Activated naive CD8-positive, alpha-beta T cell treated with anti-CD3 and anti-CD28 coated beads, Interleukin-2, amount 10 ng/mL, durations not matched to agents 7 days and 5 days (primary cell): ENCODE measurements at regions not wholly inside any gene's neighbourhood (a gene's known extent, or its start where the extent isn't known, plus 50 kb on each side); places are given as distances from the start of the nearest gene placed in this dataset.
A peak's percentile ranks its signal among the peaks of the same experiment; 100 is the strongest.
"Not testable (repeated sequence)": the region's sequence is repeated elsewhere in the genome, so short reads cannot be mapped to it uniquely, and the experiment has no call there.

Source experiments
- ATAC-seq: fragments of 150-1000 bp; cut with Tn5 transposase; one replicate; pipeline ENCODE4 v1.10.0; 2021; ENCODE audit warnings: low read depth, moderate library complexity
- POLR2A ChIA-PET: fragments of 350-600 bp; sonication (Branson Sonifier 250); formaldehyde crosslinking; loops from one replicate; lab custom pipeline; 2021; ENCODE audit warnings: antibody characterized with exemption; lab: Charles Lee
- DNase-seq: peaks from one replicate; pipeline ENCODE4 v3.0.0; 2021
- H3K27ac Mint-ChIP-seq: one replicate; pipeline ENCODE4 v1.8.0; 2022; ENCODE audit warnings: mild to moderate bottlenecking, mixed read lengths
- H3K27me3 Mint-ChIP-seq: one replicate; pipeline ENCODE4 v1.8.0; 2022; ENCODE audit warnings: mild to moderate bottlenecking, moderate library complexity, mixed read lengths
- H3K36me3 Mint-ChIP-seq: one replicate; pipeline ENCODE4 v1.8.0; 2021; ENCODE audit warnings: mild to moderate bottlenecking, mixed read lengths
- H3K4me1 Mint-ChIP-seq: one replicate; pipeline ENCODE4 v1.8.0; 2021; ENCODE audit warnings: mixed read lengths
- H3K4me3 Mint-ChIP-seq: one replicate; pipeline ENCODE4 v1.8.0; 2022; ENCODE audit warnings: mild to moderate bottlenecking, moderate library complexity, mixed read lengths
- H3K9me3 Mint-ChIP-seq: one replicate; pipeline ENCODE4 v1.8.0; 2021; ENCODE audit warnings: mixed read lengths

GRCh38 chr11:47928426-47928825 is 51.9 kb upstream of the PTPRJ start:
- H3K4me1 Mint-ChIP-seq, result peaks cover 8% of the 10 kb centered on the region
- POLR2A ChIA-PET, result no interaction called here
- H3K27me3 Mint-ChIP-seq, result no peaks in the 10 kb centered on the region
- no peaks in the 10 kb centered on the region for H3K9me3 Mint-ChIP-seq
- H3K36me3 Mint-ChIP-seq, result no peaks in the 10 kb centered on the region
- no peak overlapping the region for H3K27ac Mint-ChIP-seq
- ATAC-seq (no peak), DNase-seq (no peak)
- no peak overlapping the region for H3K4me3 Mint-ChIP-seq

- no peaks in the 10 kb centered on the region for H3K27me3 Mint-ChIP-seq
- H3K36me3 Mint-ChIP-seq, result no peaks in the 10 kb centered on the region
- no peaks in the 10 kb centered on the region for H3K9me3 Mint-ChIP-seq
- H3K4me1 Mint-ChIP-seq, result peaks cover 28% of the 10 kb centered on the region
- DNase-seq (no peak), ATAC-seq (no peak)
- no peak overlapping the region for H3K4me3 Mint-ChIP-seq
- H3K27ac Mint-ChIP-seq, result no peak overlapping the region
- POLR2A ChIA-PET, result no interaction called here
These were observed 56.1 kb upstream of the PTPRJ start for GRCh38 chr11:47924184-47924691.

GRCh38 chr11:47923667-47924066 is 56.7 kb upstream of the PTPRJ start:
- POLR2A ChIA-PET, result no interaction called here
- no peak overlapping the region for H3K27ac Mint-ChIP-seq
- ATAC-seq (no peak), DNase-seq (no peak)
- no peak overlapping the region for H3K4me3 Mint-ChIP-seq
- no peaks in the 10 kb centered on the region for H3K9me3 Mint-ChIP-seq
- H3K36me3 Mint-ChIP-seq, result no peaks in the 10 kb centered on the region
- peaks cover 30% of the 10 kb centered on the region for H3K4me1 Mint-ChIP-seq
- no peaks in the 10 kb centered on the region for H3K27me3 Mint-ChIP-seq

GRCh38 chr11:47921080-47921555 is 59.2 kb upstream of the PTPRJ start:
- H3K9me3 Mint-ChIP-seq, DNase-seq, H3K27ac Mint-ChIP-seq, ATAC-seq, H3K36me3 Mint-ChIP-seq, H3K27me3 Mint-ChIP-seq: not testable (repeated sequence)
- Mint-ChIP-seq H3K4me3 (peak overlapping the region; percentile 3), H3K4me1 (peaks cover 30% of the 10 kb centered on the region)
- POLR2A ChIA-PET, result interaction anchor here (0.5 to 1.2 kb wide), 4 partner anchors 24 to 1992 kb away, joined by 3 to 7 read pairs (median 4); no protein-coding TSS in a partner anchor

GRCh38 chr11:47918882-47919495 is 61.4 kb upstream of the PTPRJ start:
- H3K36me3 Mint-ChIP-seq, result no peaks in the 10 kb centered on the region
- H3K27ac Mint-ChIP-seq, result peak overlapping the region; percentile 54
- H3K9me3 Mint-ChIP-seq, result no peaks in the 10 kb centered on the region
- no peaks in the 10 kb centered on the region for H3K27me3 Mint-ChIP-seq
- ATAC-seq (no peak), DNase-seq (no peak)
- no peak overlapping the region for H3K4me3 Mint-ChIP-seq
- H3K4me1 Mint-ChIP-seq, result peaks cover 37% of the 10 kb centered on the region
- POLR2A ChIA-PET, result no interaction called here

GRCh38 chr11:47918370-47918690 is 62.0 kb upstream of the PTPRJ start:
- Mint-ChIP-seq H3K4me1 (peaks cover 37% of the 10 kb centered on the region), H3K4me3 (no peak overlapping the region), H3K9me3 (no peaks in the 10 kb centered on the region), H3K27me3 (no peaks in the 10 kb centered on the region), H3K36me3 (no peaks in the 10 kb centered on the region), H3K27ac (peak overlapping the region; percentile 54)
- POLR2A ChIA-PET, result no interaction called here
- ATAC-seq (no peak), DNase-seq (no peak)

GRCh38 chr11:47917599-47918369 is 62.6 kb upstream of the PTPRJ start:
- no peak for ATAC-seq
- H3K4me3 Mint-ChIP-seq, result no peak overlapping the region

GRCh38 chr11:47916361-47916841 is 64.0 kb upstream of the PTPRJ start:
- no peak overlapping the region for H3K4me3 Mint-ChIP-seq
- no peaks in the 10 kb centered on the region for H3K9me3 Mint-ChIP-seq
- peaks cover 39% of the 10 kb centered on the region for H3K4me1 Mint-ChIP-seq
- H3K36me3 Mint-ChIP-seq, result no peaks in the 10 kb centered on the region
- H3K27me3 Mint-ChIP-seq, result peaks cover 2% of the 10 kb centered on the region
- DNase-seq, result no peak
- ATAC-seq, result no peak
- H3K27ac Mint-ChIP-seq, result peak overlapping the region; percentile 40
- POLR2A ChIA-PET, result no interaction called here

More at GRCh38 chr11:47917599-47918369, 62.6 kb upstream of the PTPRJ start:
- DNase-seq, result no peak
- Mint-ChIP-seq H3K4me1 (peaks cover 37% of the 10 kb centered on the region), H3K27ac (no peak overlapping the region), H3K9me3 (no peaks in the 10 kb centered on the region), H3K36me3 (no peaks in the 10 kb centered on the region), H3K27me3 (no peaks in the 10 kb centered on the region)
- POLR2A ChIA-PET, result no interaction called here

- Mint-ChIP-seq H3K36me3 (no peaks in the 10 kb centered on the region), H3K4me1 (peaks cover 34% of the 10 kb centered on the region), H3K9me3 (no peaks in the 10 kb centered on the region), H3K4me3 (no peak overlapping the region), H3K27me3 (peaks cover 3% of the 10 kb centered on the region), H3K27ac (no peak overlapping the region)
- ATAC-seq, result no peak
- POLR2A ChIA-PET, result no interaction called here
- DNase-seq, result no peak
These were observed 64.6 kb upstream of the PTPRJ start for GRCh38 chr11:47915783-47916182.

GRCh38 chr11:47915374-47915773 is 65.0 kb upstream of the PTPRJ start:
- H3K4me3 Mint-ChIP-seq, result peak overlapping the region; percentile 43
- peak; percentile 48 for ATAC-seq
- DNase-seq, result no peak
- H3K9me3 Mint-ChIP-seq, result no peaks in the 10 kb centered on the region
- H3K27me3 Mint-ChIP-seq, result peaks cover 3% of the 10 kb centered on the region
- peak overlapping the region; percentile 36 for H3K27ac Mint-ChIP-seq
- H3K4me1 Mint-ChIP-seq, result peaks cover 30% of the 10 kb centered on the region
- POLR2A ChIA-PET, result no interaction called here
- H3K36me3 Mint-ChIP-seq, result no peaks in the 10 kb centered on the region

- no peak overlapping the region for H3K27ac Mint-ChIP-seq
- POLR2A ChIA-PET, result no interaction called here
- ATAC-seq (no peak), DNase-seq (no peak)
- peaks cover 3% of the 10 kb centered on the region for H3K27me3 Mint-ChIP-seq
- no peaks in the 10 kb centered on the region for H3K36me3 Mint-ChIP-seq
- H3K9me3 Mint-ChIP-seq, result no peaks in the 10 kb centered on the region
- peaks cover 25% of the 10 kb centered on the region for H3K4me1 Mint-ChIP-seq
- no peak overlapping the region for H3K4me3 Mint-ChIP-seq
These were observed 65.6 kb upstream of the PTPRJ start for GRCh38 chr11:47914743-47915142.

- Mint-ChIP-seq H3K36me3 (no peaks in the 10 kb centered on the region), H3K27me3 (peaks cover 3% of the 10 kb centered on the region), H3K27ac (no peak overlapping the region), H3K9me3 (no peaks in the 10 kb centered on the region), H3K4me1 (peaks cover 15% of the 10 kb centered on the region), H3K4me3 (no peak overlapping the region)
- POLR2A ChIA-PET, result no interaction called here
- DNase-seq (no peak), ATAC-seq (no peak)
These were observed 65.5 kb upstream of the NUP160 start for GRCh38 chr11:47913529-47914244.

GRCh38 chr11:47912843-47913437 is 64.8 kb upstream of the NUP160 start:
- Mint-ChIP-seq H3K4me3 (no peak overlapping the region), H3K27me3 (peaks cover 3% of the 10 kb centered on the region), H3K27ac (no peak overlapping the region), H3K9me3 (no peaks in the 10 kb centered on the region), H3K4me1 (peaks cover 13% of the 10 kb centered on the region), H3K36me3 (no peaks in the 10 kb centered on the region)
- DNase-seq (no peak), ATAC-seq (no peak)
- POLR2A ChIA-PET, result no interaction called here
